MCF 10A (cell line): ENCODE measurements at regions not wholly inside any gene's neighbourhood (a gene's known extent, or its start where the extent isn't known, plus 50 kb on each side); places are given as distances from the start of the nearest gene placed in this dataset.

Experiments
- BruUV-seq: library from RNA; stranded (reverse); fragments of 400-500 nt; replicated peaks from 2 replicates; lab custom pipeline; 2021; lab: Mats Ljungman, UMichigan
- CTCF ChIA-PET: fragments of 300-600 bp; sonication (Branson Sonifier 250); formaldehyde crosslinking; extraction: SDS; loops from one replicate; lab custom pipeline; 2021; ENCODE audit warnings: antibody characterized with exemption, inconsistent platforms; lab: Yijun Ruan, JAX
- POLR2A ChIA-PET: fragments of 300-600, 350-650 bp; sonication (Branson Sonifier 250); formaldehyde crosslinking; extraction: SDS; loops from one replicate; lab custom pipeline; 2020; ENCODE audit warnings: antibody characterized with exemption, inconsistent platforms; lab: Yijun Ruan, JAX
- DNase-seq: peaks from one replicate; pipeline ENCODE4 v3.0.0-alpha.2; 2018; ENCODE audit not compliant: unreplicated experiment
- H3K27ac Mint-ChIP-seq: one replicate; pipeline ENCODE4 v1.8.0; 2022; ENCODE audit warnings: mild to moderate bottlenecking, low read depth, mixed read lengths; ENCODE audit not compliant: unreplicated experiment
- H3K27me3 Mint-ChIP-seq: one replicate; pipeline ENCODE4 v1.8.0; 2022; ENCODE audit warnings: mixed read lengths; ENCODE audit not compliant: insufficient read depth, unreplicated experiment
- H3K36me3 Mint-ChIP-seq: one replicate; pipeline ENCODE4 v1.8.0; 2022; ENCODE audit warnings: mild to moderate bottlenecking, moderate library complexity, mixed read lengths; ENCODE audit not compliant: insufficient read depth, unreplicated experiment
- H3K4me1 Mint-ChIP-seq: one replicate; pipeline ENCODE4 v1.8.0; 2022; ENCODE audit warnings: mixed read lengths; ENCODE audit not compliant: insufficient read depth, unreplicated experiment
- H3K4me3 Mint-ChIP-seq: one replicate; pipeline ENCODE4 v1.8.0; 2022; ENCODE audit warnings: mild to moderate bottlenecking, moderate library complexity, mixed read lengths; ENCODE audit not compliant: unreplicated experiment
- H3K9me3 Mint-ChIP-seq: one replicate; pipeline ENCODE4 v1.8.0; 2022; ENCODE audit warnings: mixed read lengths; ENCODE audit not compliant: unreplicated experiment
- intact Hi-C: fragments of 100-400 bp; cut with micrococcal nuclease; formaldehyde crosslinking; loops from 2 replicates; pipeline ENCODE4 v1.14.1; 2022
- TF ChIP-seq, protein P1 (sequence below): fragments of 200-600 bp; IDR thresholded peaks from one replicate; pipeline ENCODE4 v1.8.0; 2022; ENCODE audit warnings: antibody characterized with exemption, mild to moderate bottlenecking; ENCODE audit not compliant: unreplicated experiment

DNA sequence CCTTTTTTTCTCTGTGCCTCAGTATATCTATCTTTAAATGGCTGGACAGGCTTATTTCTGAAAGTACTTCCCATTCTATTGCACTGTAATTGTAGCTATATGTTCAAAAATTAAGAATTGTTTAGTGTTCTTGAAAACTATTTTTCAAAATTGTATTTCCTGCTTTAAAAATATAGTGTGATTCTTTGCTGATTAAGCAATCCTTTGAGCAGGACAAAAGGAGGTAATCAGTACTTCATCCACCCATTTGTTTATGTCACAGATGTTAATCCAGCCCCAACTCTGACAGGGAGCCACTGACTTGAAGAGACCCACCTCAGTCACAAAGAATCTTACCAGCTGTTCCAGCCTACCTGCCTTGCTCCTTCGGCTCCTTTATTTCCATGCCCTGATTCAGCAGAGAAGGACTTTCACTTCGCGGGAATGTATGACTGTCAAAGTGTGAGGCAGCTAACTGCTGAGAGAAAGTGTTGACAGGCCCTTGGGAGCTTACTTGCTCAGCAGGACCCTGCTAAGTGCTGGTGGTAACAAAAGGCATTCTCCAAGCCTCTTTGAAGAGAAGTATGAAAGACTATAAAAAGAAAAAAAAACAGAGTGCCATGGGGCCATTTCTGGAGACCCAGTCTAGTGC is 393.3 kb upstream of the CYRIA start:
- TF ChIP-seq, protein P1, sequence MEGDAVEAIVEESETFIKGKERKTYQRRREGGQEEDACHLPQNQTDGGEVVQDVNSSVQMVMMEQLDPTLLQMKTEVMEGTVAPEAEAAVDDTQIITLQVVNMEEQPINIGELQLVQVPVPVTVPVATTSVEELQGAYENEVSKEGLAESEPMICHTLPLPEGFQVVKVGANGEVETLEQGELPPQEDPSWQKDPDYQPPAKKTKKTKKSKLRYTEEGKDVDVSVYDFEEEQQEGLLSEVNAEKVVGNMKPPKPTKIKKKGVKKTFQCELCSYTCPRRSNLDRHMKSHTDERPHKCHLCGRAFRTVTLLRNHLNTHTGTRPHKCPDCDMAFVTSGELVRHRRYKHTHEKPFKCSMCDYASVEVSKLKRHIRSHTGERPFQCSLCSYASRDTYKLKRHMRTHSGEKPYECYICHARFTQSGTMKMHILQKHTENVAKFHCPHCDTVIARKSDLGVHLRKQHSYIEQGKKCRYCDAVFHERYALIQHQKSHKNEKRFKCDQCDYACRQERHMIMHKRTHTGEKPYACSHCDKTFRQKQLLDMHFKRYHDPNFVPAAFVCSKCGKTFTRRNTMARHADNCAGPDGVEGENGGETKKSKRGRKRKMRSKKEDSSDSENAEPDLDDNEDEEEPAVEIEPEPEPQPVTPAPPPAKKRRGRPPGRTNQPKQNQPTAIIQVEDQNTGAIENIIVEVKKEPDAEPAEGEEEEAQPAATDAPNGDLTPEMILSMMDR, result no peak
- Mint-ChIP-seq H3K27ac (no peak overlapping the region), H3K4me3 (no peak overlapping the region), H3K27me3 (no peaks in the 10 kb centered on the region), H3K4me1 (no peaks in the 10 kb centered on the region), H3K9me3 (peaks cover 7% of the 10 kb centered on the region), H3K36me3 (no peaks in the 10 kb centered on the region)
- no TSS peak for BruUV-seq
- POLR2A ChIA-PET, result interaction anchor here (0.6 kb wide), 1 partner anchor 430 kb away, joined by 5 read pairs; no protein-coding TSS in a partner anchor
- intact Hi-C loops, result no loop called here
- no peak for DNase-seq
- CTCF ChIA-PET, result interaction anchor here (0.6 to 1.3 kb wide), 5 partner anchors 221 to 1776 kb away, joined by 3 to 6 read pairs (median 5); no protein-coding TSS in a partner anchor

DNA sequence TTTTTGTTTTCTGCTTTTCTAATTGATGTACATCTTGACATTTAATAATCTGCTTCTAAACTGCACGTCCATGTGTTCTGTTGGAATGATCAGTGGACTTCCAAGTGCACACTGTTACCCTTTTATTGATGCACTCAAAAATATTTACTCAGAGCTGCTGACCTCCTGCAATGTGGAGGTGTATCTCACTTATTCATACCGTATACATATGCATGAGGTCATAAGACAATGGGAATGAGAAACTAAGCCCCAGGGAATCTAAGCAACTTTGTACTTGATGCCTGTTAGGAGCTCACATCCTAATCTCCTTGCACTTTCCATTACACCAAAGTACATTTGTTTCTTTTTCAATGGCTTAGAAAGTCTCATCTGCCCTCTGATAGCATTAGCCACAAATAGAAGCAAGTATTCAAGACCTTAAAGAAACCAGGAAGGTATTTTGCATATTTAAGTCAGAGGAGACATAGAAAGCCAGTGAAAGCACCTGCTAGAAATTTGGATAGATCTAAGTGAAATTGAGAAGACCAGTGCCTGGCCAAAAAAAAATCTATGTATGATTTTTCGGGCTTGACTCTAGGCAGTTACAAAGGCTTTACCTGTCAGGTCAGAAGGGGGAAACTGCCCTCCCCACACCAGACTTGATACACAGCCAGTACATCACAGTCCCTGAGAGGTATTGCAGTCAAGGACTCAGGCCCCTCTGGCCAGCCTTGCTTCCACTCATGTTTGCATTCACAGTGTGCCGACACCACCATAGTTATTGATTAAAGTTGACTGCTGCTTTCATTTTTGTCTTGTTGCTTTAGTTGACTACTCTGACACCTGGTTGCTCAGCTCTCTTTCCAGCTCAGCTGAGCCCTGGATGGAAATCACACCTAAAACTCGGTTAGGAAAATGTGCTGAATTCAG is 391.7 kb upstream of the CYRIA start:
- no peak for DNase-seq
- intact Hi-C loops, result no loop called here
- ChIA-PET CTCF (interaction anchor here (0.5 kb wide), 1 partner anchor 285 kb away, joined by 7 read pairs; no protein-coding TSS in a partner anchor), POLR2A (no interaction called here)
- Mint-ChIP-seq H3K36me3 (no peaks in the 10 kb centered on the region), H3K27ac (no peak overlapping the region), H3K9me3 (peaks cover 7% of the 10 kb centered on the region), H3K27me3 (no peaks in the 10 kb centered on the region), H3K4me1 (no peaks in the 10 kb centered on the region), H3K4me3 (no peak overlapping the region)
- BruUV-seq, result no TSS peak
- TF ChIP-seq, protein P1, result no peak

DNA sequence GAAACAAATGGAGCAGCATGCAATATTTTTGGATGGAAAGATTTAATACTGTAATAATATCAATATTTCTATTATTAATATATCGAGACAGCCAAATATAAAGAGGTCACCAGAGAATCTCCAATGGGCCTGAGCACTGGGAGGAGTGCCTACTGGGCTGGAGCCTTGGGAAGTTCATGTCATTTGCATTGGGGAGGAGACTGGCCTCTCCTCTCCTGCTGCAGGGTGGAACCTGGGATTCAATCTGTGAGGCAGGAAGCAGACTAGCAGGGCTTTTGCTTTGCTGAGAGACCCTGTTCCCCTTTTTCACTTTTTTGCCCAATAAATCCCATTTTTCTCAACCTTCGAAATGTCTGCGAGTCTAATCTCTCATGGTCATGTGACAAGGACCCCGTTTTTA is 390.6 kb upstream of the CYRIA start:
- ChIA-PET POLR2A (interaction anchor here (0.6 kb wide), 1 partner anchor 16 kb away, joined by 3 read pairs; no protein-coding TSS in a partner anchor), CTCF (no interaction called here)
- Mint-ChIP-seq H3K27ac (no peak overlapping the region), H3K36me3 (no peaks in the 10 kb centered on the region), H3K4me1 (no peaks in the 10 kb centered on the region), H3K9me3 (peaks cover 7% of the 10 kb centered on the region), H3K4me3 (no peak overlapping the region), H3K27me3 (no peaks in the 10 kb centered on the region)
- BruUV-seq, result no TSS peak
- TF ChIP-seq, protein P1, result no peak
- intact Hi-C loops, result no loop called here
- no peak for DNase-seq

DNA sequence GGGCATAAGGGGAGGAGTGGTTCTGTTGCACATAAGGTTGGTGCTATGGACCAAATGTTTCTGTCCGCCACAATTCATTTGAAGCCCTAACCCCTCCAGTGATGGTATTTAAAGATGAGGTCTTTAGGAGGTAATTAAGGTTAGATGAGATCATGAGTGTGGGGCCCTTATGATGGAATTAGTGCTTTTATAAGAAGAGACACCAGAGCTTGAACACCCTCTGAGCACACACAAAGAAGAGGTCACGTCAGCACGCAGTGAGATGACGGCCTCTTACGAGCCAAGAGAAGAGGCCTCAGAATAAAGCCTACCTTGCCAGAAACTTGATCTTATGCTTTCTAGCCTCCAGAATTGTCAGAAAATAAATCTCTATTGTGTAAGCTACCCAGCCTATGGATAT is 386.4 kb upstream of the CYRIA start:
- no TSS peak for BruUV-seq
- Mint-ChIP-seq H3K36me3 (no peaks in the 10 kb centered on the region), H3K9me3 (peaks cover 6% of the 10 kb centered on the region), H3K27me3 (no peaks in the 10 kb centered on the region), H3K4me1 (no peaks in the 10 kb centered on the region), H3K4me3 (no peak overlapping the region), H3K27ac (no peak overlapping the region)
- no peak for DNase-seq
- intact Hi-C loops, result no loop called here
- CTCF ChIA-PET, result interaction anchor here (1.2 kb wide), 1 partner anchor 96 kb away, joined by 4 read pairs; no protein-coding TSS in a partner anchor
- POLR2A ChIA-PET, result no interaction called here
- TF ChIP-seq, protein P1, result no peak
